ENCODE measurements at regions not wholly inside any gene's neighbourhood (a gene's known extent, or its start where the extent isn't known, plus 50 kb on each side); places are given as distances from the start of the nearest gene placed in this dataset.
"Not testable (repeated sequence)": the region's sequence is repeated elsewhere in the genome, so short reads cannot be mapped to it uniquely, and the experiment has no call there.

DNA sequence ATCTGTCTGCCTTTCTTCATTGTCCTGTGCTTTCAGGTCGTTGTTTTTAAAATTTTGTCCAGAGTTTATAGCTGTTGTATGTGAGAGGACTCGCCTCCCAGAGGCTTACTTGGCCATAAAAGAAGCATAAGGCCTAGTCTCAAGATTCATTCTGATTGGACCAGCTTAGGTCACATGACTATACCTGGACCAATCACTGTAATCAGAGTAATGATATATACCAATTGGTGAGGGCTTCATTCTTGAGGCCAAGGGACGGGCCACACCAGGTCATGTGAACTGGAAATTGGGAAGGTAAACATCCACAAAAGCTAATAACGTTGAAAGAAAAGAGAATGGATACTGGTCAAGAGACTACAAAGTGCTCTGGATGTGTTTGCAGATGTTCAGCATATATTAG is 141.4 kb upstream of the SULF2 start:
- H3K27me3 ChIP-seq (ENCODE audit: insufficient read depth, low read length), result peaks cover 8% of the 10 kb centered on the region
- no peaks in the 10 kb centered on the region for H3K4me1 ChIP-seq (ENCODE audit: insufficient read depth, low read length)
- H3K9me3 ChIP-seq (ENCODE audit: low read depth, low read length), result no peaks in the 10 kb centered on the region
- H3K4me3 ChIP-seq (ENCODE audit: low read length), result no peak overlapping the region

DNA sequence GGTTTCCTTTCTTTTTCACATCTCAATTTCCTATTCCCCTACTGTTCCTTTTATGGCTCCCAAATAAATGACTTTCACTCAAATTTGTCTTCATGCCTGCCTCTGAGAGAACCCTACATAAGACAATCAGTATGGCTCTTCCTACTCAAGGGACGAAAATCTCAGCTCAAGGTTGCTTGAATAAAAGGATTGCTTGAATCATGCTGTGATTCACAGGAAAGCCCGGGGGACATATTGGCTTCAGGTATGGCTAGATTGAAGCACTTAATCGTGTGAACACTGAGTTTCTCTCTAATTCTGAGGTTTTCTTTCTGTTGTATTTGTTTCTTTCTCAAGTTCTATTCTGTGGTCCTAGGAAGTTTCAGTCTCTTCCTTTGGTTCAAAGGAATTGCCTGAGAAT is 140.3 kb upstream of the SULF2 start:
- no peaks in the 10 kb centered on the region for H3K9me3 ChIP-seq (ENCODE audit: low read depth, low read length)
- H3K4me3 ChIP-seq (ENCODE audit: low read length), result no peak overlapping the region
- H3K27me3 ChIP-seq (ENCODE audit: insufficient read depth, low read length), result peaks cover 8% of the 10 kb centered on the region
- H3K4me1 ChIP-seq (ENCODE audit: insufficient read depth, low read length), result no peaks in the 10 kb centered on the region

DNA sequence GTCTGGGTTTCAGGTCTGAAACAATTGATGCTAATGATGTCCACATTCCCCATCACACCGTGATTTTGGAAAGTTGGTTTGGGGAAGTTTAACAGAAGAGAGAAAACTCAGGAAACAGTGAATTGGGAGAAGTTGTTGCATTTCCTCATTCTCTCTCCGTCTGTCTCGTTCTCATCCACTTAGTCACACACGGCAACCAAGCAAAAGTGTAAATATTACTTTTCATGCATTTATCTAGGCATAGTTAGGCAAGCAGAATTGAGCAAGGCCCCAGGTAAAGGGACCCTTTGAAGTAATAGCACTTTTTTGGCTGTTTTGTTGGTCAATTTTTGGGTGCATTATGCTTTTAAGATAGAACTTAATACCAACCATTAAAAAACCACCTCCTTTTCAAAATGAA is 137.0 kb upstream of the SULF2 start:
- no peak overlapping the region for H3K4me3 ChIP-seq (ENCODE audit: low read length)
- H3K27me3 ChIP-seq (ENCODE audit: insufficient read depth, low read length), result peaks cover 8% of the 10 kb centered on the region
- no peaks in the 10 kb centered on the region for H3K9me3 ChIP-seq (ENCODE audit: low read depth, low read length)
- H3K4me1 ChIP-seq (ENCODE audit: insufficient read depth, low read length), result no peaks in the 10 kb centered on the region

DNA sequence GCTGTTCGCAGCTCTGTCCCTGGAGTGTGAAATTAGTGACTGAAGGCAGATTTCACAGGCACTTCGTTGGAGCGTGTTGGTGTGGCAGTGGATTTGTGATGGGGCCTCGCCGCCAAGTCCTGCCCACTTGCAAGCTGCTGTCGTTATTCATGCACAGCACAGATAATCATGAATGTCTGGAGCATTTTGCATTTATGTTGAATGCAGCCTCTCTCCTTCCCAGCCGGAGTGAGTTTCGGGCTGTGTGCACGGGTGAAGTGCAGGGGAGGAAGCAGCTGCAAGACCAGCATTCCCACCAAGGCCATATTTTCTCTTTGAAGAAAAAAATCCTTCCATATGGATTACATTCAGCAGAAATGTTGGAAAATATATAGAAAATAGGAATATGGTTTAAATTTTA is 136.5 kb upstream of the SULF2 start:
- H3K27me3 ChIP-seq (ENCODE audit: insufficient read depth, low read length); H3K4me1 ChIP-seq (ENCODE audit: insufficient read depth, low read length); H3K9me3 ChIP-seq (ENCODE audit: low read depth, low read length); H3K4me3 ChIP-seq (ENCODE audit: low read length): not testable (repeated sequence)

DNA sequence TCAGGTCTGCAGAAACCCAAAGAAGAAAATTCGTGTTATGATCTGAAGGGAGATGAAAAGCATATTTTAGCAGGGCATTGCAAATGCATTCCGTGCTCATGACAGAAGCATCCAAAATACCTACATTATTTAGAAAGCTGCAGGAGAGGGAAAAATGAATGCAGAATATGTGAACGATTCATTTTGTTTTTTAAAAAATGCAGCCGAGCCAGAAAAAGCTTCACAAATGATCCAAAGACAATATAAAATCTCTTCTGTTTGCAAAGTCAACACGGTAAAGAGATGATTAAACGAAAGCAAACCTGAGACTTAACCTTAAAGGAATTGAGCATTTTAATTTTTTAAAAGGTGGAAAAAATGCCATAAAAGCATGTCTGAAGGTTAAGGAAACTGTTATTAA is 136.1 kb upstream of the SULF2 start:
- H3K4me3 ChIP-seq (ENCODE audit: low read length), result no peak overlapping the region
- peaks cover 8% of the 10 kb centered on the region for H3K27me3 ChIP-seq (ENCODE audit: insufficient read depth, low read length)
- no peaks in the 10 kb centered on the region for H3K4me1 ChIP-seq (ENCODE audit: insufficient read depth, low read length)
- H3K9me3 ChIP-seq (ENCODE audit: low read depth, low read length), result no peaks in the 10 kb centered on the region

DNA sequence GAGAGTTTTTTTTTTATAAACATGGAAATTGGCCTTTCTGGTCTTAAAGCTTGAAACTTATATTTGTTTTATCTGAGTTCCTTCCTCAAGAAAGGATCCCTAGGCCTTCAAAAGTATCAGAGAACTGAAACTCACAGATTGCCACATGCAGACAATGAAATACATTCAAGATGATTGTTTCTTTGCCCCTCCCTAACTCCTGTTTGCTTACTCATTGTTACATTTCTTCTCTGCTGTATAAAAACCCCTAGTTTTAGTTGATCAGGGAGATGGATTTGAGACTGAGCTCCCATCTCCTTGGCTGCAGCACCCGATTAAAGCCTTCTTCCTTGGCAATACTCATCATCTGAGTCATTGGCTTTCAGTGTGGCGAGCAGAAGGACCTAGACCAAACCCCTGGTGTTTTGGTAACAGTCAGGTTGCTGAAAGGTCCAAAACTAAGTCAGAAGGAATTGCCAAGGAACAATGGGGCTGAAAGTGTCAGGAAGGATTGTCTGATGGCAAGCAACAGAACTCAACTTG is 132.3 kb upstream of the SULF2 start:
- H3K4me3 ChIP-seq (ENCODE audit: low read length), result no peak overlapping the region
- H3K9me3 ChIP-seq (ENCODE audit: low read depth, low read length), result no peaks in the 10 kb centered on the region
- no peaks in the 10 kb centered on the region for H3K27me3 ChIP-seq (ENCODE audit: insufficient read depth, low read length)
- no peaks in the 10 kb centered on the region for H3K4me1 ChIP-seq (ENCODE audit: insufficient read depth, low read length)

DNA sequence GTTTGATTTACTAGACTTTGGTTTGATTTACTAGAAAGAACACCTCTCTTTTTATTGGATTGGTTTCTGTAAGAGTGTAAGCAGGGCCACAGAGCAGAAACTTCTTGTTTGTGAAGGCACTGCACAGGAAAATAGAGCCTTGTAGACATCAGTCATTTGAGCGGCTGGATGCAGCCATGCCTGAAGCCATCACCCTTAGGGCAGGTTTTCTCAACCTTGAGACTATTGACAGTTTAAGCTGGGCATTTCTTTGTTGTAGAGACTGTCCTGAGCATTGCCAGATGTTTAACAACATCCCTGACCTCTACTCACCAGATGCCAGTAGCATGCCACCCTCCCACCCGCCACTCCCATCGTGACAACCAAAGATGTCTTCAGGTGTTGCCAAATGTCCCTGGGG is 130.2 kb upstream of the SULF2 start:
- H3K9me3 ChIP-seq (ENCODE audit: low read depth, low read length), result no peaks in the 10 kb centered on the region
- H3K4me3 ChIP-seq (ENCODE audit: low read length), result no peak overlapping the region
- no peaks in the 10 kb centered on the region for H3K27me3 ChIP-seq (ENCODE audit: insufficient read depth, low read length)
- H3K4me1 ChIP-seq (ENCODE audit: insufficient read depth, low read length), result no peaks in the 10 kb centered on the region

DNA sequence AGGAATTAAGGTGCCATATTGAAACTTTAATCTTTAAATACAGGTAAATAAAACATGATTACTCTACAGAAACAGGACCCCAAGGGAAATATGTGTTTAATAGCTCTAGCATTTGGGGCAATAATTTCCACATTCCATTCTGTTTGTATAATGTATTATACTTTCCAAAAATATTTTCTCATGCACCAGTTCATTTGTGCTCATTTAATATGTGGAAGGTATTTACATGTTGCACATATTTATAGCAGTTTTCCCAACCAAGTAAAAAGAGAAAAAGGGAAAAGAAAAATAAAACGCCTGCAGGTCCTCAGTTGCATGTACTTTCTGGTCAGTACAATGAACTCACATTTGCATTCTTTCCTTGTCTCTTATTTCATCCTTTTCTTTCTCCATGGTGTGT is 129.5 kb upstream of the SULF2 start:
- Histone ChIP-seq H3K9me3 (ENCODE audit: low read depth, low read length) (no peaks in the 10 kb centered on the region), H3K4me3 (ENCODE audit: low read length) (no peak overlapping the region), H3K27me3 (ENCODE audit: insufficient read depth, low read length) (no peaks in the 10 kb centered on the region), H3K4me1 (ENCODE audit: insufficient read depth, low read length) (no peaks in the 10 kb centered on the region)

DNA sequence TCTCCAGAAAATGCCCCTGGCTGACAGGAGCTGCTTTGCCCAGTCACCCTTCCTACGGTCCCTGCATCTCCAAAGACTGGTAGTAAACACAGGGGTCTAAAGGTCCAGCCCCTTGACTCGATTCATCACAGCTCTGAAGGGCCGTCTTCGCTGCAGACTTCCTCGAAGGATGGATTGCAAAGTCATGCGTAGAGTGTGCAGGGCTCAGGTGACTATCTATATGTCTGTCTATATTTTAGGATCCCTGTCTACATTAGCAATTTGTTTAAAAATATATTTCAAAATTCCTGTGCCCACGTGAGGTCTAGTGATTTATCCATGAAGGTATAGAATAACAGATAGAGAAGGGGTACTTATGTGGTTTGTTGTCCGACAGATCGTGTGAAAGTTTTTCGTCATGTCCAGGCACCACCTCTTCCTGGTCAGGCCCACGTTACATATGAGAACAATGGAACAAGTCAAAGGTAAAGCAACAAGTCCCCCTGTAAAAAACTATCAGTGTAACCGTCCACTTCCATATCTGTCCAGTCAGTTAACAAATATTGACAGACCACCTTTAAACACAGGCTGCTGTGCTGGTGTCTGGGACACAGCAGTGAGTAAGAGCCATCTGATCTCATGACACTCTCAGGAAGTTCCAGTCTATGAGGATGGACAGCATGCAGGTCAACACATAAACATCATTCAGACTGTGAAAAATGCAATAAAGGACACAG is 127.7 kb upstream of the SULF2 start:
- not testable (repeated sequence) for H3K27me3 ChIP-seq (ENCODE audit: insufficient read depth, low read length); H3K4me1 ChIP-seq (ENCODE audit: insufficient read depth, low read length); H3K9me3 ChIP-seq (ENCODE audit: low read depth, low read length); H3K4me3 ChIP-seq (ENCODE audit: low read length)

DNA sequence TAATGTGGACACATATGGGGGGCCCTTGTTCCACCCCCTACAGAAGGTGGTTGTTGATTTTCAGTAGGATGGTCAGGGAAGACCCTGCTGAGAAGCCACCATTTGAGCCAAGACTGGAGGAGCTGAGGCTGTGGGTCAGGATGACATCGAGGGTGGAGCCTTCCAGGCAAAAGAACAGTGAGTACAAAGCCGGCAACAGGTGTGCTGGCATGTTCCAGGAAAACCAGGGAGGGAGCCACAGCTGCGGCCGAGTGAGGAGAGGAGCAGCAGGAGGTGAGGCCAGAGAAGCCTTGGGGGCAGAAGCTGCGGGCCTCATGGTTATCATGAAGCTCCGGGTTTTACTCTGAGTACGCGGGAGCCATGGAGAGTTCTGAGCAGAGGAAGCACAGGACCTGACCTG is 126.9 kb upstream of the SULF2 start:
- H3K9me3 ChIP-seq (ENCODE audit: low read depth, low read length); H3K4me1 ChIP-seq (ENCODE audit: insufficient read depth, low read length); H3K27me3 ChIP-seq (ENCODE audit: insufficient read depth, low read length); H3K4me3 ChIP-seq (ENCODE audit: low read length): not testable (repeated sequence)

DNA sequence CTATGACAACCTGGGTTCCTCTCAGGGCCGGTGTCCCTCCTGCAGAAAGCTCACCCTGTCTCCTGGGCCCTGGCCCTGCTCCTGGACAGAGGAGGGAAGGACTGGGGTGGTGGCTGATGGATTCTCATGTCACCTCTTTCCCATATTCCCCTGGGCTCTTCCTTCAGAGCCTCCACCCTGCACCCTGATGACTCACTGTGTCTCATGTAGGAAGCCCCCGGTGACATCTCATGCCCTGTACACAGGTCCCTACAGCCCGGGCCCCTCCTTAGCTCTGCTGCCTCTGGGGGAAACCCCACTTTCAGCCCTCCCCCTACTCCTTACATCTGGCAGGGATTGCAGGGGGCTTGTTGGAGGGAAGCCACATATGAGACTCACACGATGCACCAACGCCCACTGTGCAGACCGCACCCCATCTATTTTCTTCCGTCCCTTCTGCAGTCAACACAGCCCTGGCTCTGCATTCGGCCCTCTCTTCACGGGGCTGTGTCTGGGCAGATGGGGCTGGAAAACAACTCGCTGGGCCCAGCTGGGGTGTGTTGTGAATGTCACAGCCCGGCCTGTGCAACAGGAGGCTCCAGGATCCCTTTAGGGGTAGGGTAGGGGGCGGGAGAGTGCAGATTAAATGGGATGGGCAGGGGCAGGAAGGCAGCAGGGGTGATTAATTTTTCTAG is 124.6 kb upstream of the SULF2 start:
- not testable (repeated sequence) for H3K4me1 ChIP-seq (ENCODE audit: insufficient read depth, low read length); H3K9me3 ChIP-seq (ENCODE audit: low read depth, low read length); H3K4me3 ChIP-seq (ENCODE audit: low read length); H3K27me3 ChIP-seq (ENCODE audit: insufficient read depth, low read length)

DNA sequence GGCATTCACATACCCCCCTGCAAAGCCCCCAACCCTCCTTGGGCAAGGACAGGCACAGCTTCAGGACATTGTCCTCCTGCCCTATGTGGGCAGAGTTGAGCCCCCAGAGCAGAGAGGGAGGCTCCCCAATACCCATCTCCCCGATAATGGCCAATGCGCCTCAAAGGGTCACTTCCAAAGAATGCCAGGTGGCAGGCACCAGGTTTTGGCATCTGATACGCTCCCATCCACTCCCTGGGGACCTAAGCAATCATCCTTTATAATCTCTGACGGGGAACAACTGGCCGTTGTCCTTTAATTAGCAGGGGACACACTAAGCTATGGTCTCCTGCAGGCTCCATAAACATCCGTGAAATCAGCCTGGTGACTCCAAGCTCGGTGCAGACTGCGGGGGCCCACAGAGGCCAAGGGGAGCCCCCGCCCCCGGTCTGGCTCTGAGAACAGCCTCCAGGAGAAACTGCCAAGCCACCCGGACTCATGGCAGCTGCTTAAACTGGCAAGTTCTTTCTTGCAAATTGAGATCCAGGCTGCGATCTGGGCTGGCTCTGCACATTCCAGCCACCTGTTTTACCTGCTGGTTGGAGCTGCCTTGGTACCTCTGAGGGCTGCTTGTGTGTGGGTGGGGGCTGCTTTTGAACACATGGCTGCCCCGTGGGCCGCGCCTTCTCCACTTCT is 123.2 kb upstream of the SULF2 start:
- H3K27me3 ChIP-seq (ENCODE audit: insufficient read depth, low read length); H3K4me3 ChIP-seq (ENCODE audit: low read length); H3K9me3 ChIP-seq (ENCODE audit: low read depth, low read length); H3K4me1 ChIP-seq (ENCODE audit: insufficient read depth, low read length): not testable (repeated sequence)

DNA sequence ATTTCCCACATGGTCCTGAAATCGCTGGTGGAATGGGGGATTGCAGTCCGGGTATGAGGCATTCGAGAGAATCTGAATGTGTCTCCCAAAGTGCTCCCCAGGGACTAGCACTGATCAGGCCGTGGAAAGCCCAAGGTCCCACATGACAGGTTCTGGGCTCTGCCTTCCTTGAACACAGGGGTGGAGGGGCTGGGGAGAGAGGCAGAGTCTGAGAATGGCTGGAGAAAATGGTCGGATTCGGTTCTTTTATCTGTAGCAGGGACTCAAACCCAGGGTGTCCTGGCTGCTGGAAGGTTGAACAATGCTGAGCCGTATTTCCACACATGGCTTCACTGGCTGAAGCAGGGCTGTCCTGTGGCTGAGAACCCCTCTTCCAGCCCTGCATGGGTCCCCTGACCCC is 122.7 kb upstream of the SULF2 start:
- not testable (repeated sequence) for H3K9me3 ChIP-seq (ENCODE audit: low read depth, low read length); H3K27me3 ChIP-seq (ENCODE audit: insufficient read depth, low read length); H3K4me3 ChIP-seq (ENCODE audit: low read length); H3K4me1 ChIP-seq (ENCODE audit: insufficient read depth, low read length)

DNA sequence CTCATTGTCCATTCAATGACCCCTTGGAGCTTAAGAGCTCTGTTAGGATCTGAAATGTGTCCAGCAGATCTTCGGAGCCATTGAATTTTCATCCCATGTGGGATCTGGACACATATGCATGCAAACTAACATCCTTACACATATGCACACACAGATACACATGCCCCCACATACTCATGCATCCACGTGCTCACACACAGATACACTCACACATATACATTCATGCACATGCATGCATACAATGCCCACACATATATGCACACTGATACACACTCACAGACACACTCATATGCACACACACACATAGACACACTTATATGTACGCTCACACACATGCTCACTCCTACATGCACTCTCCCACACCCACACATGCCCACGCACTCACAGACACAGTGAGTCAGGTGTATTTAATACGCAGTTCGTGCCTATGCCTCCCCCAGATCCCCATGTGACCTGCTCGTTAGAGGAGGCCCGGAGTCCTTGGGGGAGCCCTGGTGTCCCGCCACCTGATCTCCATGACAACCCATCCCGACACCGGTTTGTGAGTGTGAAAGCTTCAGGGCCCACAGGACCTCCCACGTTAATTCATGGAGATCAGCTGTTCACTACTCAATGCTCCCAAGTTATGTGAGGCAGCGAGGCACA is 121.9 kb upstream of the SULF2 start:
- Histone ChIP-seq H3K4me1 (ENCODE audit: insufficient read depth, low read length) (no peaks in the 10 kb centered on the region), H3K4me3 (ENCODE audit: low read length) (no peak overlapping the region), H3K9me3 (ENCODE audit: low read depth, low read length) (no peaks in the 10 kb centered on the region), H3K27me3 (ENCODE audit: insufficient read depth, low read length) (no peaks in the 10 kb centered on the region)

DNA sequence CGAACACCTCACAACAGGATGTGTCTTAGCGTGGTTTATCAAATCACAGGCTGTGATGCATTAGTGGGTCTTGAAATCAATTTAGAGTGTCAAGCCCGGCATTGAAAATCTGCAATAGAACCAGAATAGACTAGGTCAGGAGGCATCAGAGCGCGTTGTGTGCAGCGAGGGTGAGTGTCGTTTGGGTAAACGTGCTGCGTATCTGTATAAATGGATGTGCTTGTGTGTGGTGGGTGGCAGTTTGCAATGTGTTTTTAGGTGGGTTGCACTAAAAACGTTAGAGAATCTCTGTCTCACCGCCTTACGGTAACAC is 121.0 kb upstream of the SULF2 start:
- no peaks in the 10 kb centered on the region for H3K27me3 ChIP-seq (ENCODE audit: insufficient read depth, low read length)
- H3K4me3 ChIP-seq (ENCODE audit: low read length), result no peak overlapping the region
- no peaks in the 10 kb centered on the region for H3K9me3 ChIP-seq (ENCODE audit: low read depth, low read length)
- no peaks in the 10 kb centered on the region for H3K4me1 ChIP-seq (ENCODE audit: insufficient read depth, low read length)
